Mesendoderm (in vitro differentiated cells): ENCODE measurements at regions not wholly inside any gene's neighbourhood (a gene's known extent, or its start where the extent isn't known, plus 50 kb on each side); places are given as distances from the start of the nearest gene placed in this dataset.
A peak's percentile ranks its signal among the peaks of the same experiment; 100 is the strongest.

Experiments used
- DNase-seq: peaks from one replicate; pipeline ENCODE4 v3.0.0; 2013
- H2AK5ac ChIP-seq: 2 replicates; pipeline ENCODE4 v1.6.1; 2013; ENCODE audit warnings: low read length, inconsistent platforms
- H2BK120ac ChIP-seq: 2 replicates; pipeline ENCODE4 v1.6.1; 2013; ENCODE audit warnings: low read depth, mild to moderate bottlenecking, low read length, moderate library complexity, mixed read lengths
- H2BK15ac ChIP-seq: replicated peaks from 2 replicates; pipeline ENCODE4 v1.6.1; 2013; ENCODE audit warnings: low read depth, mild to moderate bottlenecking, moderate library complexity
- H2BK5ac ChIP-seq: 2 replicates; pipeline ENCODE4 v1.6.1; 2013; ENCODE audit warnings: low read length, inconsistent platforms
- H3K18ac ChIP-seq: 2 replicates; pipeline ENCODE4 v1.6.1; 2013; ENCODE audit warnings: mild to moderate bottlenecking, low read length, mixed read lengths
- H3K23ac ChIP-seq: one replicate; pipeline ENCODE4 v1.6.1; 2013; ENCODE audit warnings: low read length
- H3K27ac ChIP-seq: 2 replicates; pipeline ENCODE4 v1.5.1; 2013; ENCODE audit warnings: low read depth, mild to moderate bottlenecking, inconsistent platforms, low read length, moderate library complexity
- H3K27me3 ChIP-seq: 2 replicates; pipeline ENCODE4 v1.6.1; 2013; ENCODE audit warnings: low read length, control low read depth, mild to moderate bottlenecking, inconsistent platforms; ENCODE audit not compliant: insufficient read depth, poor library complexity
- H3K36me3 ChIP-seq: 2 replicates; pipeline ENCODE4 v1.6.1; 2013; ENCODE audit warnings: low read length, inconsistent platforms; ENCODE audit not compliant: control insufficient read depth, insufficient read depth
- H3K4ac ChIP-seq: one replicate; pipeline ENCODE4 v1.6.1; 2013; ENCODE audit warnings: low read depth, mild to moderate bottlenecking, low read length, moderate library complexity
- H3K4me1 ChIP-seq: 2 replicates; pipeline ENCODE4 v1.6.1; 2013; ENCODE audit warnings: low read depth, low read length, inconsistent platforms; ENCODE audit not compliant: control insufficient read depth
- H3K4me2 ChIP-seq: 2 replicates; pipeline ENCODE4 v1.6.1; 2013; ENCODE audit warnings: low read length
- H3K4me3 ChIP-seq: 2 replicates; pipeline ENCODE4 v1.5.1; 2013; ENCODE audit warnings: mild to moderate bottlenecking, low read length
- H3K56ac ChIP-seq: one replicate; pipeline ENCODE4 v1.6.1; 2013; ENCODE audit warnings: low read length
- H3K79me1 ChIP-seq: 2 replicates; pipeline ENCODE4 v1.6.1; 2013; ENCODE audit warnings: low read length, inconsistent platforms
- H3K79me2 ChIP-seq: 2 replicates; pipeline ENCODE4 v1.6.1; 2013; ENCODE audit warnings: mild to moderate bottlenecking, low read length; ENCODE audit not compliant: control insufficient read depth, insufficient read depth
- H3K9ac ChIP-seq: 2 replicates; pipeline ENCODE4 v1.6.1; 2013; ENCODE audit warnings: low read length, inconsistent platforms
- H4K5ac ChIP-seq: one replicate; pipeline ENCODE4 v1.6.1; 2013; ENCODE audit warnings: low read length
- H4K8ac ChIP-seq: one replicate; pipeline ENCODE4 v1.6.1; 2013; ENCODE audit warnings: low read depth, mild to moderate bottlenecking, control low read depth, low read length, moderate library complexity
- WGBS: extraction: QIAGEN DNeasy Blood & Tissue Kit; methylation state at CpG from one replicate; pipeline ENCODE4 v1.1.7; 2013; ENCODE audit warnings: low lambda C conversion rate, missing lambda C conversion rate; ENCODE audit not compliant: insufficient coverage; ENCODE audit errors: extremely low coverage; 5-methylcytosine and 5-hydroxymethylcytosine counted together

DNA sequence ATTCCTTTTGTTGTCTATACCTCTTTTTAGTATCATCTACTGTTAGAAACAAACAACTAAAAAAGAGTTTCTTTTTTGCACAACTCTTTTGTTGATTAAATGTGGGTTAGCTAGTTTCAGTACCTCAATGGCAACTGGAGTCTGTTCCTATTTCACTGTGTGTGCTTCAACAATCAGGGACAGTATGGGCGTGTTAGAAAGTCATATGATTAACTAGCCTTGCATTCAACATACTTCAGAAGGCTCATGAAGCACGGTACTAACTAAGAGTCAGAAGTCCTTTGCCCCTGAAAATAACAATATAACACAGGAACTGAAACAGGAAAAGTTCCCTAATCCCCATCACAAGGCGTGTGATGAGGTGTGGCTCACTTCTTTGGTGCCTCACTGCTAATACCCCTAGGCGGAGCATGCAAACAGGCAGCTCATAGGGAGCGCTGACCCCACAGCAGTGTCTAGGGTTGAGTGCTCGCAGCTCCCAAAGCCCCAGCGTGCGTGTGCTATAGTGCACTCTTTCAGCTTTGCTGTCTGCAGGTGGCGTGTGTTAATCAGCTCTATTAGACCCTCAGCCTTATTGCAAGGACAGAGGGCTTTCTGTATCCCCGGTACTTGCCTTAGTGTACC, 203.1 kb upstream of the NDST3 start:
- Histone ChIP-seq H3K18ac (no peak overlapping the region), H2BK120ac (no peak overlapping the region), H3K4me3 (no peak overlapping the region), H2AK5ac (no peak overlapping the region), H2BK5ac (no peak overlapping the region), H3K4ac (no peak overlapping the region), H3K56ac (no peak overlapping the region), H4K8ac (no peak overlapping the region), H3K79me1 (no peaks in the 10 kb centered on the region), H3K23ac (no peak overlapping the region), H4K5ac (no peak overlapping the region), H3K4me1 (no peaks in the 10 kb centered on the region), H3K79me2 (no peaks in the 10 kb centered on the region), H2BK15ac (no peak overlapping the region), H3K9ac (no peak overlapping the region), H3K27me3 (no peaks in the 10 kb centered on the region), H3K36me3 (no peaks in the 10 kb centered on the region), H3K4me2 (no peak overlapping the region), H3K27ac (no peak overlapping the region)
- DNase-seq: no peak
- no CpG with 5 or more reads among the region's 10 CpGs for WGBS

DNA sequence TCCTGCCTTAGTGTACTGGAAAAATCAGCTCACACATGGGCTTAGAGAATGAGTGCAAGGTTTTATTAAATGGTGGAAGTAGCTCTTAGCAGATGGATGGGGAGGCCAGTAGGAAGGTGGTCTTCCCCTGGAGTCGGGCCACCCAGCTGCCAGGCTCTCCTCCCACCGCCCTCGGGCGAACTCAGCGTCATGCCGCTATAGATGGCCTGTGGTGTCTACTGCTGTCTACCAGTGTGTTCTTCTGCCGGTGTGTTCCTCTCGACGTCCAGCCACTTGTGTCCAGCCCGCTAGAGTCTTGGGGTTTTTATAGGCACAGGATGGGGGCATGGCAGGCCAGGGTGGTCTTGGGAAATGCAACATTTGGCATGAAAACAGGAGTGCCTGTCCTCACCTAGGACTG, 198.7 kb upstream of the NDST3 start:
- no CpG with 5 or more reads among the region's 10 CpGs for WGBS
- H3K18ac ChIP-seq: no peak overlapping the region
- DNase-seq: no peak
- no peaks in the 10 kb centered on the region for H3K27me3 ChIP-seq
- no peak overlapping the region for H2BK15ac ChIP-seq
- no peak overlapping the region for H3K9ac ChIP-seq
- H3K79me2 ChIP-seq: no peaks in the 10 kb centered on the region
- no peaks in the 10 kb centered on the region for H3K4me1 ChIP-seq
- H3K27ac ChIP-seq: no peak overlapping the region
- H4K8ac ChIP-seq: no peak overlapping the region
- no peaks in the 10 kb centered on the region for H3K36me3 ChIP-seq
- no peak overlapping the region for H4K5ac ChIP-seq
- no peak overlapping the region for H3K4ac ChIP-seq
- no peak overlapping the region for H2BK5ac ChIP-seq
- no peak overlapping the region for H3K4me3 ChIP-seq
- H3K79me1 ChIP-seq: no peaks in the 10 kb centered on the region
- H2BK120ac ChIP-seq: no peak overlapping the region
- H3K4me2 ChIP-seq: no peak overlapping the region
- H3K23ac ChIP-seq: no peak overlapping the region
- H3K56ac ChIP-seq: no peak overlapping the region
- no peak overlapping the region for H2AK5ac ChIP-seq

DNA sequence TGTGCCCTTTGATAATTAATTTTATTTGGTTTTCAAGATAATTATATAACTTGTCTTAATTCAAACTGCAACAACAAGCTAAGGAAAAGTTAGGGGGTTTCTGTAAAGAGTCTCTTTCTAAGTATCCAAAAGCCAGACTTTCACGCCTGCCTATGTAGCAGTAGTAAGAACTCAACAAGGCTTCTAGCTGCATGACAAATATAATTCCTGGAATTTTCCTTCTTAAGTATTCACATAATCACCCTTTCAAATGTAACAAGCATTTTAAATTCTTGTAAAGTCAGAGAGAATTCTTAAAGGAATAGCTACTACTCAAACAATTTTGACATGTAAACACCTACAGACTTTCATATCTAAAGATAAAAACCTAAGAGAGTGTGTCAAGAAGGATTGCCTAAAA, 189.7 kb upstream of the NDST3 start:
- DNase-seq: peak; percentile 1
- H3K27ac ChIP-seq: no peak overlapping the region
- H2AK5ac ChIP-seq: no peak overlapping the region
- H3K79me1 ChIP-seq: no peaks in the 10 kb centered on the region
- no peak overlapping the region for H3K9ac ChIP-seq
- H2BK120ac ChIP-seq: no peak overlapping the region
- no peak overlapping the region for H3K56ac ChIP-seq
- no peak overlapping the region for H3K4me2 ChIP-seq
- no peak overlapping the region for H3K4me3 ChIP-seq
- no peaks in the 10 kb centered on the region for H3K27me3 ChIP-seq
- no peaks in the 10 kb centered on the region for H3K4me1 ChIP-seq
- no CpG with 5 or more reads among the region's 1 CpG for WGBS
- H2BK5ac ChIP-seq: no peak overlapping the region
- no peaks in the 10 kb centered on the region for H3K36me3 ChIP-seq
- H3K4ac ChIP-seq: no peak overlapping the region
- H3K23ac ChIP-seq: no peak overlapping the region
- no peak overlapping the region for H2BK15ac ChIP-seq
- H3K79me2 ChIP-seq: no peaks in the 10 kb centered on the region
- H3K18ac ChIP-seq: no peak overlapping the region
- no peak overlapping the region for H4K8ac ChIP-seq
- H4K5ac ChIP-seq: no peak overlapping the region

DNA sequence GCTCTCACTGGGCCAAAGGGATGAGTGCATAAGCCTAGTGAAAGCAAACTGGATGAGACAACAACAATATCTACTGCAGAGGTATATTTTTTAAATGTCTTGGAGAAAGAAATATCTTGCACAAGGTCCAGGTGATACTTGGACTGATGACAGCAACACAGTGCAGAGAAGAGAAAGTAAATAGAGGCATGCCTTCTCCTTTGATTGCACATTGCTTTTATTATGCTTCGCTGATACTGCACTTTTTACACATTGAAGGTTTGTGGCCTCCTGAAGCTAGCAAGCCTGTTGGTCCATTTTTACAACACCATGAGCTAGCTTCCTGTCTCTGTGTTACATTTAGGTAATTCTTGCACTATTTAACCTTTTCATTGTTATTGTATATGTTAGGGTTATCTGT, 189.0 kb upstream of the NDST3 start:
- WGBS: no CpG with 5 or more reads among the region's 1 CpG
- no peak overlapping the region for H2BK15ac ChIP-seq
- no peak overlapping the region for H2BK5ac ChIP-seq
- H3K36me3 ChIP-seq: no peaks in the 10 kb centered on the region
- H3K23ac ChIP-seq: no peak overlapping the region
- no peak for DNase-seq
- no peak overlapping the region for H3K9ac ChIP-seq
- no peak overlapping the region for H3K56ac ChIP-seq
- H2BK120ac ChIP-seq: no peak overlapping the region
- no peak overlapping the region for H3K27ac ChIP-seq
- no peak overlapping the region for H3K4me3 ChIP-seq
- H3K4me2 ChIP-seq: no peak overlapping the region
- H3K4ac ChIP-seq: no peak overlapping the region
- H3K27me3 ChIP-seq: no peaks in the 10 kb centered on the region
- no peaks in the 10 kb centered on the region for H3K79me1 ChIP-seq
- H2AK5ac ChIP-seq: no peak overlapping the region
- no peaks in the 10 kb centered on the region for H3K4me1 ChIP-seq
- no peaks in the 10 kb centered on the region for H3K79me2 ChIP-seq
- no peak overlapping the region for H4K5ac ChIP-seq
- H3K18ac ChIP-seq: no peak overlapping the region
- H4K8ac ChIP-seq: no peak overlapping the region

DNA sequence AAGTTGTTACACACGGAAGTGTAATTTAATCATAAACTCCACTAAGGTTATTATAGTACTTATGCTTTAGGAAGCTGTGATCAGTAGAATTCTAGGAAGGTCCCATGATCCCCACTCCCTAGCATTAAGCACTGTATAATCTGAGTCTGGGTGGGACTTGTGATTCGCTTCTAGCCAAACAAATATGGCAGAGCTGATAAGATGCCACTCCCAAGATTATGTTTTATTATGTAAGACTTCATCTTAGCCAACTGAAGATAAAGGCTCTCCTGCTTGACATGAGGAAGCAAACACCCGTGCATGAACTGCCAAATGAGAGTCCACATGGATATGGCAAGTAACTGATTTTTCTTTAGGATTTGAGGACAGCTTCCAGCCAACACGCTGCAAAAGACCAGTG, 186.4 kb upstream of the NDST3 start:
- Histone ChIP-seq H2BK120ac (no peak overlapping the region), H3K56ac (no peak overlapping the region), H2BK15ac (no peak overlapping the region), H2BK5ac (no peak overlapping the region), H3K23ac (no peak overlapping the region), H4K8ac (no peak overlapping the region), H3K4me3 (no peak overlapping the region), H3K4me1 (no peaks in the 10 kb centered on the region), H3K27ac (no peak overlapping the region), H2AK5ac (no peak overlapping the region), H3K79me2 (no peaks in the 10 kb centered on the region), H4K5ac (no peak overlapping the region), H3K36me3 (no peaks in the 10 kb centered on the region), H3K4me2 (no peak overlapping the region), H3K4ac (no peak overlapping the region), H3K9ac (no peak overlapping the region), H3K27me3 (no peaks in the 10 kb centered on the region), H3K18ac (no peak overlapping the region), H3K79me1 (no peaks in the 10 kb centered on the region)
- DNase-seq: no peak
- no CpG with 5 or more reads among the region's 4 CpGs for WGBS

DNA sequence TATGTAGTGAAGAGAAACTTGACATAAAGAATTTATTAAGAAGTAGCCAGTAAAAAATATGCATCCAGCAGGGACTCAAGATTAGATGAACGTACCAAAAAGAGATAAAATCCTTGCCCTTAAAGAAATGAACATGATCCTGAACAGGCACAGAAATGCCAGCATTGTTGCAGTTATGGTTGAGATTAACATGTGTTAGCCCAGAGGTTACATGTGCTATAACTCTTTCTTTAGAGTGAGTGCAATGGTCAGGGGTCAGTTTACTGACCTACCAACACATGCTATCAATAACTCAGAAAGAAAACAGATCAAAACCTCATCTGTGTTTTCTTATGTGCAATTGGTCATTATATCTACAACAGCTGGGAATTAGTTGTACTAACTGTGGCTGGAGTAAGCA, 166.1 kb upstream of the NDST3 start:
- Histone ChIP-seq H4K5ac (no peak overlapping the region), H3K79me1 (no peaks in the 10 kb centered on the region), H3K27ac (no peak overlapping the region), H3K23ac (no peak overlapping the region), H4K8ac (no peak overlapping the region), H3K4ac (no peak overlapping the region), H3K4me1 (no peaks in the 10 kb centered on the region), H3K9ac (no peak overlapping the region), H3K79me2 (no peaks in the 10 kb centered on the region), H3K4me3 (no peak overlapping the region), H3K4me2 (no peak overlapping the region), H2BK5ac (no peak overlapping the region), H3K56ac (no peak overlapping the region), H3K36me3 (no peaks in the 10 kb centered on the region), H2AK5ac (no peak overlapping the region), H2BK15ac (no peak overlapping the region), H3K18ac (no peak overlapping the region), H3K27me3 (no peaks in the 10 kb centered on the region), H2BK120ac (no peak overlapping the region)
- no peak for DNase-seq
- WGBS: no CpG with 5 or more reads among the region's 1 CpG
